ENCODE measurements at regions not wholly inside any gene's neighbourhood (a gene's known extent, or its start where the extent isn't known, plus 50 kb on each side); places are given as distances from the start of the nearest gene placed in this dataset.

- no peak overlapping the region for H3K4me2 ChIP-seq (ENCODE audit: low read length)
- no peaks in the 10 kb centered on the region for H3K27me3 ChIP-seq (ENCODE audit: insufficient read depth, low read length)
- H3K27me3 Mint-ChIP-seq (ENCODE audit: low read depth, unreplicated experiment): no peaks in the 10 kb centered on the region
- H3K9me3 Mint-ChIP-seq (ENCODE audit: unreplicated experiment): peaks cover 2% of the 10 kb centered on the region
- H3K27ac ChIP-seq (ENCODE audit: low read depth, low read length): no peak overlapping the region
- H3K4me1 Mint-ChIP-seq (ENCODE audit: low read depth, unreplicated experiment): peaks cover 6% of the 10 kb centered on the region
- H3K4me3 ChIP-seq (ENCODE audit: insufficient read depth, low read depth, low read length): no peak overlapping the region
- H4K20me1 ChIP-seq (ENCODE audit: insufficient read depth, low read length): no peaks in the 10 kb centered on the region
- H2AFZ ChIP-seq (ENCODE audit: low read depth, low read length): no peak overlapping the region
- H3K9ac ChIP-seq (ENCODE audit: low read length): no peak overlapping the region
- H3K36me3 ChIP-seq (ENCODE audit: insufficient read depth, low read length): no peaks in the 10 kb centered on the region
- no peak for DNase-seq (ENCODE audit: low read depth)
- no peaks in the 10 kb centered on the region for H3K36me3 Mint-ChIP-seq (ENCODE audit: low read depth, unreplicated experiment)
- H3K4me1 ChIP-seq (ENCODE audit: insufficient read depth, low read length): no peaks in the 10 kb centered on the region
- TF ChIP-seq, protein P1, sequence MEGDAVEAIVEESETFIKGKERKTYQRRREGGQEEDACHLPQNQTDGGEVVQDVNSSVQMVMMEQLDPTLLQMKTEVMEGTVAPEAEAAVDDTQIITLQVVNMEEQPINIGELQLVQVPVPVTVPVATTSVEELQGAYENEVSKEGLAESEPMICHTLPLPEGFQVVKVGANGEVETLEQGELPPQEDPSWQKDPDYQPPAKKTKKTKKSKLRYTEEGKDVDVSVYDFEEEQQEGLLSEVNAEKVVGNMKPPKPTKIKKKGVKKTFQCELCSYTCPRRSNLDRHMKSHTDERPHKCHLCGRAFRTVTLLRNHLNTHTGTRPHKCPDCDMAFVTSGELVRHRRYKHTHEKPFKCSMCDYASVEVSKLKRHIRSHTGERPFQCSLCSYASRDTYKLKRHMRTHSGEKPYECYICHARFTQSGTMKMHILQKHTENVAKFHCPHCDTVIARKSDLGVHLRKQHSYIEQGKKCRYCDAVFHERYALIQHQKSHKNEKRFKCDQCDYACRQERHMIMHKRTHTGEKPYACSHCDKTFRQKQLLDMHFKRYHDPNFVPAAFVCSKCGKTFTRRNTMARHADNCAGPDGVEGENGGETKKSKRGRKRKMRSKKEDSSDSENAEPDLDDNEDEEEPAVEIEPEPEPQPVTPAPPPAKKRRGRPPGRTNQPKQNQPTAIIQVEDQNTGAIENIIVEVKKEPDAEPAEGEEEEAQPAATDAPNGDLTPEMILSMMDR (IDR thresholded peaks at IDR 0.05; ENCODE audit: insufficient read depth, low read depth, low read length): no peak
- no peak for TF ChIP-seq EZH2 (IDR thresholded peaks at IDR 0.05; ENCODE audit: insufficient read depth, low read length)
- H3K79me2 ChIP-seq (ENCODE audit: insufficient read depth, low read length): no peaks in the 10 kb centered on the region
- no peak overlapping the region for H3K27ac Mint-ChIP-seq (ENCODE audit: unreplicated experiment)
- H3K4me3 Mint-ChIP-seq (ENCODE audit: unreplicated experiment): no peak overlapping the region
- FAIRE-seq: no peak
- no peaks in the 10 kb centered on the region for H3K9me3 ChIP-seq (ENCODE audit: insufficient read depth, low read depth, low read length)
These were observed 819.1 kb downstream of the GRID1 start for GRCh38 chr10:85547460-85548023.

DNA sequence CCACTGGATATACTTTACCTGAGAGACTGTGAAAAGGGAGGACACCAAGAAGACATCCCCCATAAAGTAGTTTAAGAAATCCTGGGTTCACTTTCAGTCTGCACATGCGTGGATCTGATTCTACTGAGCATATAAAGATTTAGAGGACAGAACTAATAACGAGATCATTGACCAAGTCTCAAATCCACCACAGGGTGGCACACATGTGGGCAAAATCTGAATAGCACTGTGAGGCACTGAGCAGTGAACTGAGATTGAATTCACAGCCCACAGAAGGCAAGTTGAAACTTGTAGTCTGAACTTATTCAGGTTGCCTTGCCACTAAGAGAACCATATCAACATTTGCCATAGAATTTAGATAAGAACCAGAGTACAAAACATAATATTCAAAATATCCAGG is 818.6 kb downstream of the GRID1 start:
- Histone ChIP-seq H3K27me3 (ENCODE audit: insufficient read depth, low read length) (no peaks in the 10 kb centered on the region), H3K79me2 (ENCODE audit: insufficient read depth, low read length) (no peaks in the 10 kb centered on the region), H3K36me3 (ENCODE audit: insufficient read depth, low read length) (no peaks in the 10 kb centered on the region), H4K20me1 (ENCODE audit: insufficient read depth, low read length) (no peaks in the 10 kb centered on the region), H3K4me2 (ENCODE audit: low read length) (no peak overlapping the region), H2AFZ (ENCODE audit: low read depth, low read length) (no peak overlapping the region), H3K9ac (ENCODE audit: low read length) (no peak overlapping the region), H3K27ac (ENCODE audit: low read depth, low read length) (no peak overlapping the region), H3K4me3 (ENCODE audit: insufficient read depth, low read depth, low read length) (no peak overlapping the region), H3K4me1 (ENCODE audit: insufficient read depth, low read length) (no peaks in the 10 kb centered on the region), H3K9me3 (ENCODE audit: insufficient read depth, low read depth, low read length) (no peaks in the 10 kb centered on the region)
- H3K27me3 Mint-ChIP-seq (ENCODE audit: low read depth, unreplicated experiment): no peaks in the 10 kb centered on the region
- TF ChIP-seq, protein P1 (IDR thresholded peaks at IDR 0.05; ENCODE audit: insufficient read depth, low read depth, low read length): peak; percentile 37
- no peak for TF ChIP-seq EZH2 (IDR thresholded peaks at IDR 0.05; ENCODE audit: insufficient read depth, low read length)
- no peak overlapping the region for H3K27ac Mint-ChIP-seq (ENCODE audit: unreplicated experiment)
- DNase-seq (ENCODE audit: low read depth) (peak; percentile 21), FAIRE-seq (no peak)
- peaks cover 6% of the 10 kb centered on the region for H3K4me1 Mint-ChIP-seq (ENCODE audit: low read depth, unreplicated experiment)
- peaks cover 2% of the 10 kb centered on the region for H3K9me3 Mint-ChIP-seq (ENCODE audit: unreplicated experiment)
- H3K4me3 Mint-ChIP-seq (ENCODE audit: unreplicated experiment): no peak overlapping the region
- H3K36me3 Mint-ChIP-seq (ENCODE audit: low read depth, unreplicated experiment): no peaks in the 10 kb centered on the region
